Inferior parietal cortex (tissue), 1 donor: ENCODE measurements at regions not wholly inside any gene's neighbourhood (a gene's known extent, or its start where the extent isn't known, plus 50 kb on each side); places are given as distances from the start of the nearest gene placed in this dataset.
"Not testable (repeated sequence)": the region's sequence is repeated elsewhere in the genome, so short reads cannot be mapped to it uniquely, and the experiment has no call there.

Experiments
- DNase-seq: peaks from one replicate; pipeline ENCODE4 v3.0.0-alpha.2; 2016; ENCODE audit errors: extremely low spot score

- DNase-seq = no peak
Observed at GRCh38 chr4:175280153-175280552, 362.0 kb downstream of the ADAM29 start.

GRCh38 chr4:175281894-175282293 is 363.7 kb downstream of the ADAM29 start:
- DNase-seq = no peak

- no peak for DNase-seq
Observed at GRCh38 chr4:175282407-175282806, 364.2 kb downstream of the ADAM29 start.

- DNase-seq = no peak
Observed at GRCh38 chr4:175290401-175290800, 372.2 kb downstream of the ADAM29 start.

- DNase-seq = no peak
Observed at GRCh38 chr4:175297965-175298565, 379.9 kb downstream of the ADAM29 start.

- no peak for DNase-seq
Observed at GRCh38 chr4:175306436-175306835, 388.3 kb downstream of the ADAM29 start.

GRCh38 chr4:175307326-175307725 is 389.2 kb downstream of the ADAM29 start:
- DNase-seq = no peak

- DNase-seq = no peak
Observed at GRCh38 chr4:175308236-175308635, 390.1 kb downstream of the ADAM29 start.

- DNase-seq = no peak
Observed at GRCh38 chr4:175309041-175309440, 390.9 kb downstream of the ADAM29 start.

GRCh38 chr4:175325230-175325629 is 407.1 kb downstream of the ADAM29 start:
- no peak for DNase-seq

GRCh38 chr4:175326796-175327195 is 408.6 kb downstream of the ADAM29 start:
- DNase-seq = no peak

GRCh38 chr4:175330236-175330635 is 412.1 kb downstream of the ADAM29 start:
- DNase-seq = no peak

- no peak for DNase-seq
Observed at GRCh38 chr4:175330652-175331051, 412.5 kb downstream of the ADAM29 start.

GRCh38 chr4:175335331-175335730 is 417.2 kb downstream of the ADAM29 start:
- no peak for DNase-seq

GRCh38 chr4:175336570-175336969 is 418.4 kb downstream of the ADAM29 start:
- DNase-seq = not testable (repeated sequence)

- no peak for DNase-seq
Observed at GRCh38 chr4:175339100-175339707, 421.0 kb downstream of the ADAM29 start.

GRCh38 chr4:175341203-175341755 is 423.1 kb downstream of the ADAM29 start:
- no peak for DNase-seq

- DNase-seq = no peak
Observed at GRCh38 chr4:175346376-175346775, 428.2 kb downstream of the ADAM29 start.

- DNase-seq = no peak
Observed at GRCh38 chr4:175350246-175350645, 432.1 kb downstream of the ADAM29 start.

GRCh38 chr4:175351473-175351872 is 433.3 kb downstream of the ADAM29 start:
- no peak for DNase-seq

GRCh38 chr4:175369087-175369486 is 443.0 kb downstream of the GPM6A start:
- no peak for DNase-seq

- no peak for DNase-seq
Observed at GRCh38 chr4:175371091-175371490, 441.0 kb downstream of the GPM6A start.

GRCh38 chr4:175373031-175373430 is 439.0 kb downstream of the GPM6A start:
- no peak for DNase-seq

- no peak for DNase-seq
Observed at GRCh38 chr4:175374459-175374858, 437.6 kb downstream of the GPM6A start.
